ENCODE measurements at regions not wholly inside any gene's neighbourhood (a gene's known extent, or its start where the extent isn't known, plus 50 kb on each side); places are given as distances from the start of the nearest gene placed in this dataset.
A peak's percentile ranks its signal among the peaks of the same experiment; 100 is the strongest.

DNA sequence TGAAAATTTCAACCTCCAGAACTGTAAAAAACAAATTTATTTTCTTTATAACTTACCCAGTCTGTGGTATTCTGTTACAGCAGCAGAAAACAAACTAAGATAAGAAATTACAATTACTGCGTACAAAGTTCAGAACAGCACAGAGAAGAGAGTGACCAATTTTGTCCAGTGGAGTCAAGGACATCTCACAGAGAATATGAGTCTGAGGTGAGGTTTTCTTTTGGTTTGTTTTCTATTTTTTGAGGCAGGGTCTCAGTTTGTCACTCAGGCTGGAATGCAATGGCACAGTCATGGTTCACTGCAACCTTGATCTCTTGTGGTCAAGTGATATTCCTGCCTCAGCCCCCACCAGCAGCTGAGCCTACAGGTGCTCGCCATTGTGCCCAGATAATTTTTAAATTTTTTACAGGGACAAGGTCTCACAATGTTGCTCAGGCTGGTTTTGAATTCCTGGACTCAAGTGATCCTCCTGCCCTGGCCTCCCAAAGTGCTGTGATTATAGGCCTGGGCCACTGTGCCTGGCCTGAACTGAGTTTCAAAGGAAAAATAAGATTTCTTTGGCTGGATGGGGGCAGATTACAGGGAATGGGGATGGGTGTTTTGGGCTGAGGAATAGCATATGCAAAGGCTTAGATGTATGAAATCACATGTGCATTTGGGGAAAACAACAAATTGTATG is 201.1 kb upstream of the USP24 start:
- DNase-seq, result no peak

DNA sequence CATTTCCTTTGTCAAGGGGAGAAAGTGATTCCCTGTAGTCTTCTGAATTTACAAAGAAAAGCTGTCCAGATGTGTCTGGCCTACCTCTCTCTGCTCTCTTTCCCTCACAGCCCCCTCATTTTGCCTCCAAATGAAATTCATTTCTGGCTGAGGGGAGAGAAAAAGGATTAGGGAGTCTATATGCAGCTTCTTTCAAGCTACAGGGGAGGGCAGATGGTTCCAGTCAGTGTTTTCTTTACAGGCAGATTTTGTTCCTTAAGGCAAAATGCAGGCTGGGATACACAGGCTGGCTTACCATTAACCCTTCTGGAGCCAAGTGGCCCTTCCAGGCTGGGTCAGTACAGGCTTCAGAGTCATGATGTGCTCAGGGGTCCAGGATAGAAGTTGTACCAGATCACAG is 198.1 kb upstream of the USP24 start:
- no peak for DNase-seq

DNA sequence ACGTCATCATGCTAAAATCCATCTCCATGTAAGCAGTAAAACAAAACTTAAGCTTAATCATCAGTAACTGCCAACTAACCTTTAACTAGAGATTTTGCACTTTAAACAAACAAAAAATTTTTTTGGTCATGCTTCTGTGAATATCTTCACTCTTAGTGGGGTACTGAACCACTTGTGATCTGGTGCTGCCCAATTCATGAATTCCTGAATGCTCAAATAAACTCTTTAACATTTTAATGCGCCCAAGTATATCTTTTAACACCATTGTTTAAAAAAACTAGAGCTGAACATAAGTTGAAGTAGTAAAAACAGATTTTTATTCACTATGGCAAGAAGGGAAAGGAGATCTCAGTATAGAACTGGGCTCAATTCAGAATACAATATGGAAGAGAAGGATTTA is 196.9 kb upstream of the USP24 start:
- no peak for DNase-seq

DNA sequence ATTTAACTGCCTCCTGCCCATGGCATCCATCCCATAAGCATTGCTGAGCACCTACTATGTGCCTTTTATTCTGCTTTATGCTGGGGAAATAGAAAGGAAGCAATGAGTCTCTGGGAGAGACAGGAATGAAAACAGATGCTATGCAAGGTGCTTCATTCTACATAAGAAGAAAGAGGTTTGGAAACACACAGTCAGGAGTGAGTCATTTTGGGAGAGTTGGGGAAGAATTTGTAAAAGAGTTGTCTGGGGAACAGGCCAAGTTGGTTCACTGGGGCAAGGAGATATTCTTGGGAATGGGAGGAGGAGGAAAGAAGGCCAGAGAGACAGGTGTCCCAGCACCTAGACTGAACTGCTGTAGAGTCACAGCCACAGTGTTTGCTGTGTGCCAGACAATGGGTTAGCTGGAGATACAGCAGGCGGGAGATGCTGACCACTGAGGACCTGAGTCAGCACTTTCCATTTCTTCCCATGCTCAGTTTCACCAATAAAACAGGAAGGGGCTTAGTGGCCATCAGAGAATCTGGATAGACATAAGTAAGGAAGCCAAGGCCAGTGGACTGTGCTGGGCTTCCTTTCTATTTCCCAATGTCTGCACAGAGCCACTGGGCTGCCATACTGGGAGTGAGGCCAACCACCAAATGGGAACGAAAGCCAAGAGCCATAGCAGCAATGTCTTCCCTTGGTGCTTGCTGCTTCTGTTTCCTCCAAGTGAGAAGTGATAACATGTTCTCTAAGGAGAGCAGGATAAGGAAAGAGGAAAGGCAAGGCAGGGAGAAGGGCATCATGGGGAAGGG is 187.7 kb upstream of the USP24 start:
- DNase-seq, result no peak

DNA sequence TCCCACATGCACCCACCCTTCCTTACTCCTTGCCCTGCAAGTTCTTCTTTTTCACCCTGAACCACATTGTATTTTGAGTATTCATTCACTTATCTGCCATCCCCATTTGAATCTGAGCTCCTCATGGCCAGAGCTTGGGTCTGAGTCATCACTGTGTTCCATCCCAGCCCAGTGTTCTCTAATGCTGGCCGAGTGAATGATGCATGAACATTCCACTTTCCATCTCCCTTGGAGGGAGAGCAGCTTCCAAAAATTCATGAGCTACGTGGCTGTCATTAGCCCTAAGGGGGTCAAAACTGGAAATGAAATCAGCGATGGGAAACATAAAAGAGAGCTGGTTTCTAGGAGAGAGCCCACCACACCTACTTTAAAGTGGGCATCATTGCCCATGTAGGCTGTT is 187.0 kb upstream of the USP24 start:
- DNase-seq, result no peak

DNA sequence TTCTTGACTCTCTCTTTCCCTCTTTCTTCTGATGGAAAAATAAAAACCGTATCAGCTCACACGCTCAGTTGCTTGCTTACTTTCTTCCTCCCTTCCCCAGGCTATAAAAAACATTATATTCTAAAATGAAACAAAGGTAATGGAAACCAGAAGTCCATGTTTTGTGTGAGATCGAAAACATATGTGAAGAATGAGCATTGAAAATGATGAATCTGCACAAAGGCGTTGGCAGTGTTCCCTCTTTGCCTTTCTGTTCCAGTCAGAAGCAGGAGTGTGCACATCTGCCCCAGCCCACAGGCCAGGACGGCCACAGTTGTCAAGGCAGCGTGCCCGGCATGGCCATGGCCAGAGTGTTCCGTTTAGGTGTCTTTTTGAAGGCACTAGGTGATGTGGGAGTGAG is 185.3 kb upstream of the USP24 start:
- DNase-seq, result no peak

DNA sequence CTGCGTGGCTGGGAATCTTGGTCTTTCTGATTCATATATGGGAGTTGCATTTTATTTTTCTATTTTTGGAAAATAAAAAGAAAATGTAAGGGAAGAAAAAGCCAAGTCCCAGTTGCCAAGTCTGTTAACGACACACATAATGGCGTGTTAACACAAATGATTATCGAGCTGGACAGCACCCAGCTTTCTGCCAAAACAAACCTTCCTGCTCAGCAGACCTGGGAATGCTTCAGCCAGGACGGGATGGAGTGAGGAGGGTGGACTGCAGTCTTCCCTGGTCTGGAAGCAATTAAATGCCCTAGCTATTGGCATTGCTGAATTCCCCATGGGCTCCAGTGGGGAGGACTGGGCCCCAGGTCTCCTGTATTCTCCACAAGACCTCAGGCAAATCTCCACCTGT is 184.2 kb upstream of the USP24 start:
- no peak for DNase-seq

DNA sequence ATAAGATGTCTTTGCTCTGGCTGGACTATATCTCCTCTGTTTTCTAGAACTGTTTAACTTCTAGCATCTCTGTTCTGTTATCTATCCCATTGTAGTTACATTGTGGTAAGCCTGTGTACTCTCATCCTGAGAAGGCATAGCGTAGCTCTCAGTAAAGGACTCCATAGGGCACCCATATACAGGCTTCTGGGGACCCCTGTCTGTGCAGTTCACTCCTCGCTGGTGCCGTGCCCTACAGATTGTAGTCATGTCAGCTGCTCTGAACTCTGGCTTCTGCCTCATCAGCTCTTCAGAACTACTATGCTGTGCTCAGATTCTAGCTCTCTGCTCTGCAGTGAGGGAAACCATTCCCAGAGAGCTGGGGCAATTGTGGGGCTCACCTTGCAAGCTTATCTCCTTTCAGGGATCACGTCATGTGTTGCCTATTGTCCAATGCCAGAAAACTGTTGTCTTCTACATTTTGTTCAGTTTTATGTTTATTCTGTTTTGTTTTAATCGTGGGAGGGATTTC is 181.3 kb upstream of the USP24 start:
- no peak for DNase-seq

DNA sequence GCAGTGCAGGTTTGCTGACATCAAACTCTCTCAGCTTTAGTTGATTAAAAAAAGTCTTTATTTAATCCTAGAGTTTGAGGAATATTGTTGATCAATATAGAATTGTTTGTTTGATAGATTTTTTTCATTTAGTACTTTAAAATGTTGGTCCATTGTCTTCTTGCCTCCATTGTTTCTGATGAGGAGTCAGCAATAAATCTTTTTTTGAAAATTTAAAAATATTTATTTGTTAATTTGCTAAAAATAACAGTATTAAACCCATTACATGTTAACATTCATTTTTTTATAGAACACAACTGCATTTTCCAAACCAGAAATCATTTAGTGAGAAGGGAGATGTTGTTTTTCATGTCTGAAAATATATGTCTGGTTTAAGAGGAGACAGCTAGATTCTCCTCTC is 173.8 kb upstream of the USP24 start:
- no peak for DNase-seq

DNA sequence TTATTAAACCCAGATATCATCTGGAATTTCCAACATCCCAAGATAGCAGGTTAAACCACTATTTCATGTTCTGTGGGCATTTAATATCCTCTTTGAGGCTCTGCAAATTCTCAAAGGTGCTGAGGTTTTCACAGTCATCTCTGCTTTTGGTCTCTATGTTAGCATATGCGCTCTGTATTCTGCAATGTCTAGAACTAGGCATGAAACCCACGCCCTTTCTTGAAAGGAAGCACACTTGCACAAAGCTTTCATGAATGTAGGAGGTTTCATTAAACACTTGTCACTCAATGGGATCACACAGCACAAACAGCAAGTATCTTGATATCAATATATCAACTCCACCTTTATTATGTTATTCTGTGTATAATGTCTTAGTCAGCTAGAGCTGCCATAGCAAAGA is 172.0 kb upstream of the USP24 start:
- DNase-seq, result no peak

DNA sequence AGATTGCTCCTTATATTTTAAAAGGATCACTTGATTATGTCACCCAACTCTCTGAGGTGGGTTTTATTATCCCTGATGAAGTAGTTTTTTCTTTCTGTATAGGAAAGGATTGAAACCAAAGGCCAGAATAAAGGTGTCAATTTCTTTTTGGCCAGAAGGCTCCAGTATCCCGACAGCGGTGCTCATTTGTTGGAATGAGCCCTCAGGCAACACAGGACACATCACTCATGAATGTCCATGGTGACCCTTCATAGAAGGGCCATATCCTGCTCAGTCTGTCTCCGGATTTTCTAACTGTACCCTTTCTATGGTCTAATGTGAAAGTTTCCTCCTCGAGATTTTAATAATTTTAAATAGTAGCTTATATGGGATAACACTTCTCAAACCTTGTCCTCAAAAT is 171.3 kb upstream of the USP24 start:
- DNase-seq, result no peak

DNA sequence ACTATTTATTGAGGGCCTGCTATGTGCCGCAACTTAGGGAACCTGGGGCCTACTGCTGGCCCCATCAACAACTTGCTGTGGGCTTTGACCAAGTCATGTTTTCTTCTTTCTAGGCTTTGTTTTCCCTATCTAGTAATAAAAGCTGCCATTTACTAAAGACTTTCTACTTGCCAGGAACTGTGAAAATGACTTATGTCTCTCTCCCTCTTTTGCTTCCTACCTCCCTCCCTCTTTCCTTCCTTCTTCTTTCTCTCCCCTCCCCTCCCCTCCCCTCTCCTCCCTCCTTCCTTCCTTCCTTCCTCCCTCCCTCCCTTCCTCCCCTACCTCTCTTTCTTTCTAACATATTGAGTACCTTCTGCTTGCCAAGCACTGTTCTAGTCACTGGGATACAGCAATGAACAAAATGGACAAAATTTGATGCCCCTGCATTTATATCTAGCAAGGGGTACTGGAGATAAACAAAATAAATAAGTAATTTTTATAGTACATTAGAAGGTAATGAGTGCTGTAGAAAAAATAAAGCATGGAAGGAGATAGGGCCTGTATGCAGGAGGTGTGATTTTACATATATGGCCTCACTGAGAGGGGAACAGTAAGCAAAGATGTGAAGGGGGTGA is 170.3 kb upstream of the USP24 start:
- no peak for DNase-seq

DNA sequence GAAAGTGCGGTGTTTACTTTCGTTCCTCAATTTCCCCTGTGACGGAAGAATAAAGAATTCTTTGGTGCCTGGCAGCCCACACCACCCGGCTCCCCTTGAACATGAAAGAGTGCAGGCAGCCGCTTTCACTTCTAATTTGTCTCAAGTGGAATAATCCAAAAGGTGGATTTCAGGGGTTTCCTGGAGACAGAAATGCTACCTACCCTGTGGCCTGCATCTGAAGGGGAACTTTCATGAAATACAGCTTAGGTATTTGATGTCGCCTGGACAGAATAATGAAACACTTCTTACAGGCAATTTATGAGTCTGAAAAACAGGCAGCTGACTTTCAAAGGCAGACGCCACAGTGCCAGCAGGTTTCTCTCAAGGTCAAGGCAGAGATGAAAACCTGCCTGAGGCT is 169.5 kb upstream of the USP24 start:
- peak; percentile 7 for DNase-seq

DNA sequence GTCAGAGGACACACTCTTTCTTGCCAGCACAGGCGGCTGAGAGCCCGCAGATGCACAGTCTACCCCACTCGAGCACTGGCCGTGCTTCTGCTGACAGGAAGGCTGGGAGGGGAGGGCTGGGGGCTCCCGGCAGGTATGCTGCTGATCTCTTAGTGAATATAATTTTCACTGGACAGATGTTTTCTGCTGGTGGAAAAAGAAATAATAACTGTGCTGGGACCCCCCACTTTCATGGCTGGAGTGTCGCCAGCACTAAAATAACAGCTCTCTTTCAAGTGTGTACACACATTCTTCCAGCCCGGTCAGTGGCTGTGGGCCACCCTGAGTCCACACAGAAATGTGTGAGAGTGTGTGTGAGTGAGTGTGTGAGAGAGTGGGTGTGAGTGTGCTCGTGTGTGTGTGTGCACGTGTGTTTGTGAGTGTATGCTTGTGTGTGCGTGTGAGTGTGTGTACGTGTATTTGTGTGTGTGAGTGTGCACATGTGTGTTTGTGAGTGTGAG is 167.7 kb upstream of the USP24 start:
- DNase-seq, result no peak

DNA sequence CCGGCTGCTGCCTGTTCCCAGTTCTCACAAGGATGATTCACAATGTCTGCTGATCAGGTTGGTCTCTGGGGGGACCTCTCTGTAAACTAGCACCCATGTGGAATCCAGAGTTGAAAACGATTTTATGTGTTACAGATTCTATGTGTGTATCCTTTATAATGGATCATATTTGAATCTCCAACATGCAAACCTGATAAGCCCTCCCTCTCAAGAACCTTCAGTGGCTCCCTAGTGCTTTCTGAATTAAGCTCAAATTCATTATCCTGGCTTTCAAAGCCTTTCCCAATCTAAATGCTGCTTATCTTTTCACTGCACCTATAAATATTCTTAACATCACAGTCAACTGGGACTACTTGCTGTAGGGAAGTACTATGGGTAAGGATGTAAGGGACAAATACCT is 166.8 kb upstream of the USP24 start:
- no peak for DNase-seq

DNA sequence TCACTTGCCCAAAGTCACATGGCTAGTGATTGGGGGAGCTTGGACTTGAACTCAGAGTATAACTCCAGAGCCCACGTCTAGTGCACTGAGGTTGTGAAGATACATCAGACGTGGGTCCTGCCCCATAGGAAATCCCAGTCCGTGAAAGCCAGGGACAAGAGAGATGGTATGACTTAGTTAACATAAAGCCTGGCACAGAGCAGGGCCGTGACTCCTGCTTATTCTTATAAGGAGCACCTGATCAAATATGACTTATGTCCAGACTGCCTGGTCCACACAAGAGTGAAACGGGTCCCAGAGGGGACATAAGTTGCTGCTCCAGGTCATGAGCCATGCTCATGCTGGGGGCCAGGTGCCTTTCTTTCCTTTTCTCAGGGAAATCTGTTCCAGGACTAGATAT is 166.3 kb upstream of the USP24 start:
- DNase-seq, result no peak

DNA sequence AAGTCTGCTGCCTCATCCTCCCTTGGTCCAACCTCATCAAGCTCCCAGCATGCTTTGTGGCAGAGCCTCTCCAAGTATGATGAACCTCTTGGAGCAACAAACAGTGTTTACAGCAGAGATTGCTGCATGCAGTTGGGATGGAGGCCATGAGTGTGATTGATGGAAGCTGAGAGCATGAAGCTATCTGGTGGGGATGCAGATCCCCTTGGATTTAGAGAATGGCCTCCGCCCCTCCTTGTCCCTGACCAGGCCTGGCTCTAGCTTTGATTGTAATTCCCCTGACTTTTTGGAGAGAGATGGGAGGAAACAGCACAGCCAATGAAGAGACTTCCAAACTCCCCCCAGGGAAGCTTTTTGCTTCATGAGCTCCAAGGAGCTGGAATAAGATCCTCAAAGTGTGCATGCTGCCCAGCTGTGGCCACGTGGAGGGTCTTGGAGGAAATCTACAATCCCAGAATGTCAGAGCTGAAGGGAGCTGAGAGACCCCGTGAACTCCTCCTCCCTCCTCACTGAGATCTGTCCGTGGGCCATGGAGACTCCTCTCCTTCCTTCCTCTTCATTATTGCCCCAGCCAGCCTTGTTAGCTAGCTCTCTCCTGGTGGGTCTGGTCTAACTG is 165.3 kb upstream of the USP24 start:
- no peak for DNase-seq

DNA sequence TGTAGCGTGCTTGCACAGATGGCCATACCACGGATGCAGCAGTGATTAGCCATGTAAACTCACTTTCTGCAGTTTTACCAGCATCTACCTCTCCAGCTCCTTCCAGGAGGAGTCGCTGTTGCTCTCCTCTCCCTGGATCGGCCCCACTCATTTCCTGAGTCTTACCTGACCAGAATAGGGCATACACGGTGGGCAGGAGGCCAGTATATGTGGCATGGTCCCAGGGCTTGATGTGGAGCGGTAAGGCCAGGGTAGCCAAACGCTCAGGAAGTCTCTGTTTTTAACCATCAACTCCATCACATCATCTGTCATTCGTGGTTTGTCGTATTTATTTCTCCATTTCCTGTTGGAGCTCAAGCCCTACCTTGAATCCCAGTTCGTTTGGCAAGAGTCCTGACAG is 163.4 kb upstream of the USP24 start:
- peak; percentile 40 for DNase-seq

DNA sequence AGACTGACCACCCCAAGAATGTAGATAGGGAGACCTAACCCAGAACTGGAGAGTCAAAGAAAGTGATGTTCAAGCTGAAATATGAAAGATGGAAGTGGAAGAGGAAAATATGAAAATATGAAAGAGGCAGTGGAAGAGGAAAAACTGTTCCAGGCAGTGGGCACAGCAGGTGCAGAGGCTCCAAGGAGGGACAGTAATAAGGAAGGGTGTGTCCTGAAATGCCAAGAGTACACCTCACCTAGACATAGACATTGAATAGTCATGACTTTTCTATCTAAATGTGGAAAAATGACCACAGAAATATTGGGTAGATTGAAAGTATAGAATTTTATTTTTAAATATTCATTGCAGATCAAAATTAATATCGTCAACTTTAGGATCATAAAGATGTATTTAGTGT is 161.7 kb upstream of the USP24 start:
- DNase-seq, result no peak

DNA sequence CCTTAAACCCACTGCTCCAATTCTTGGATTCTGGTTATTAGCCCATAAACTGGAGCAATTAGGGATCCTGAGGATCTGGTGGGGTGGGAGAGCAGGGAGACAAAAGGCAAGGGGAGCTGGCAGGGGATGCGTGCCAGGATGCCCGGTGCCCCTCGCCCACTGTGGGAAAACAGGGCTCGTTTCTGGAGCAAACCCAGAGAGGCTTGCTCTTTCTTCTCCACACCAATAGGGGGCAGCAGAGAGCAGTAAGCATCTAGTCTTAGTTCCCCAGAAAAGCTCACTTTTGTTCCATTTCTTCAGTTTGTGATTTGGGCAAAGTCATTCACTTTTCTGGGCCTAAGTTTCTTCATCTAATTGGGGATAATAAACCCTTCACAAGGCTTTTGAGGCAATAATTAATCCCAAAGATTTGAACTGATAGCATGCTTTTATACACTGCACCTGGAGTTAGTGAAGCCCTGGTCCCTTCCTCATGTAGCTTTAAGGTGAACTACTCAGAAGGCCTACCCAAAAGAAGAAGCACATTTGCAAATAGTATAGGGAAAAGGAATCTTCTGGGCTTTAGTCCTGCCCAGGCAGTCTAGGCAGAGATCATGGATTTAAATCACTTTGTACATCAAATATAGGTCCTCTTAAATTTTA is 160.6 kb upstream of the USP24 start:
- DNase-seq, result peak; percentile 42

DNA sequence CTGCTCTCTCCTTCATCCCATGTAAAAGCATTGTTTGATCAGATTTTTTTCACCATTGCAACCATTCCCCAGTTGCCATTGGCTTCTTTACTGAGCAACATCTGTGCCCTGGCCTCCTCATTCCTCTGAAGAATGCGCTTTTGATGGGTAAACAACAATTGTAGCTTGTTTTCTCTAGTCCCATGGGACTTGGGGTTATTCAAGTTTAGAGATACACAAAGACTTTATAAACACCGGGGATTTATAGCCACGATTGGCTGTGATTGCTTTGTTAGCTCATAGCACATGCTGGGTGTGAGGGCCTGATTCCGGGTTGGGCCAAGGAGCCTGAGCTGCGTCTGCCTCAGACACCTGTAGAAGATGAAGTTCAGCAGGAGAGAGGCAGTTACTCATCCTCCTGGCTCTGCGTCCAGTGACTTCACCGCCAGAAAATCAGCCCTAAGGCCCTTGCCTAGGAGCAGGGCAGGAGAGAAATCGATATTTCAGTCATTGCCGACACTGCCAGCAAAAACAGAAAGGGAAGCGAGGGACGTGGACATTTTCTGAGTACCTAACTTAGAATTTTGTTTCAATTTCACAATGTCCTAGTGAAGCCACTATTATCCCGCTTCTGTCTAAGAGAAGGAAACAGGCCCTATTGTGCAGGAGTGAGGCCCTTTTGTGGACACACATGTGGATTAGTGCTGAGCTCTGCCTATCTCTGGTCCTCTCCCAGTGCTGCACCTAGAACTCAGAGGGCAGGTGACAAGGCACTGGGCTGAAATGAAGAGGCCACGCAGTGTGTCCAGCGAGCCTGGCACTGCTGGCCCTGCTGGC is 159.8 kb upstream of the USP24 start:
- DNase-seq, result no peak

DNA sequence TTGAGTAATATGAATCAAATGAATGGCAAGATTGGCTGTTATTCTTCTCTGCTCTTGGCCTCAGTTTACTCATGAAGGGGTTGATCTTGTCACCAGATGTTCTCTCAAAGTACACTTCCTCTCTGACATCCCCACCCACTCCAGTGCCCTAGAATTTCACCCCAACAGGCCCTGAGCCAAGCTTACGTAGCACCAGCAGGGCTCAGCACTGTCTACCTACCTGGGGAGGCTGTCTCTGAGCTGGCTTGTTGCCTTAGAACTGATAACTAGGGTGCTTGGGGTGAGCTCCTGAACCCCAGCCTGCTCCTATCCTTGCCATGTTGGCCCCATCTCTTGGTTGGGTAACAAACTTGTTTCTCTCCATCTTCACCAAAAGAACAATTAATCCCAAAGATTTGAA is 159.1 kb upstream of the USP24 start:
- DNase-seq, result no peak
